D341Med (cell line): ENCODE measurements at regions not wholly inside any gene's neighbourhood (a gene's known extent, or its start where the extent isn't known, plus 50 kb on each side); places are given as distances from the start of the nearest gene placed in this dataset.
"Not testable (repeated sequence)": the region's sequence is repeated elsewhere in the genome, so short reads cannot be mapped to it uniquely, and the experiment has no call there.

Source experiments
- DNase-seq: peaks from one replicate; pipeline ENCODE4 v3.0.0; 2012; ENCODE audit warnings: low spot score

GRCh38 chr5:136620621-136621020 lies 255.3 kb upstream of the TRPC7 start:
- no peak for DNase-seq

GRCh38 chr5:136620016-136620419 lies 254.7 kb upstream of the TRPC7 start:
- no peak for DNase-seq

- DNase-seq = no peak
Observed at GRCh38 chr5:136619556-136619955, 254.2 kb upstream of the TRPC7 start.

- DNase-seq = no peak
Observed at GRCh38 chr5:136615251-136616119, 250.1 kb upstream of the TRPC7 start.

- DNase-seq = no peak
Observed at GRCh38 chr5:136613230-136613629, 247.9 kb upstream of the TRPC7 start.

- DNase-seq = no peak
Observed at GRCh38 chr5:136605638-136606037, 240.3 kb upstream of the TRPC7 start.

- DNase-seq = no peak
Observed at GRCh38 chr5:136600306-136600705, 235.0 kb upstream of the TRPC7 start.

GRCh38 chr5:136598802-136599404 lies 233.6 kb upstream of the TRPC7 start:
- no peak for DNase-seq

- DNase-seq = no peak
Observed at GRCh38 chr5:136594416-136594815, 229.1 kb upstream of the TRPC7 start.

GRCh38 chr5:136590581-136590980 lies 225.2 kb upstream of the TRPC7 start:
- no peak for DNase-seq

GRCh38 chr5:136586196-136586595 lies 220.9 kb upstream of the TRPC7 start:
- DNase-seq = no peak

GRCh38 chr5:136584474-136584873 lies 219.1 kb upstream of the TRPC7 start:
- DNase-seq = no peak

GRCh38 chr5:136579238-136579637 lies 213.9 kb upstream of the TRPC7 start:
- DNase-seq = no peak

- DNase-seq = not testable (repeated sequence)
Observed at GRCh38 chr5:136569875-136570274, 204.5 kb upstream of the TRPC7 start.

GRCh38 chr5:136565457-136565856 lies 200.1 kb upstream of the TRPC7 start:
- not testable (repeated sequence) for DNase-seq

GRCh38 chr5:136565050-136565449 lies 199.7 kb upstream of the TRPC7 start:
- not testable (repeated sequence) for DNase-seq

- DNase-seq = not testable (repeated sequence)
Observed at GRCh38 chr5:136564431-136564830, 199.1 kb upstream of the TRPC7 start.

- no peak for DNase-seq
Observed at GRCh38 chr5:136563489-136563888, 198.1 kb upstream of the TRPC7 start.

GRCh38 chr5:136560126-136560525 lies 194.8 kb upstream of the TRPC7 start:
- DNase-seq = no peak

GRCh38 chr5:136559651-136560050 lies 194.3 kb upstream of the TRPC7 start:
- no peak for DNase-seq

- DNase-seq = not testable (repeated sequence)
Observed at GRCh38 chr5:136547096-136547495, 181.8 kb upstream of the TRPC7 start.

GRCh38 chr5:136546441-136546840 lies 181.1 kb upstream of the TRPC7 start:
- DNase-seq = not testable (repeated sequence)

GRCh38 chr5:136545031-136545430 lies 179.7 kb upstream of the TRPC7 start:
- DNase-seq = not testable (repeated sequence)

- DNase-seq = no peak
Observed at GRCh38 chr5:136538534-136538933, 173.2 kb upstream of the TRPC7 start.
